ENCODE measurements at regions not wholly inside any gene's neighbourhood (a gene's known extent, or its start where the extent isn't known, plus 50 kb on each side); places are given as distances from the start of the nearest gene placed in this dataset.
A peak's percentile ranks its signal among the peaks of the same experiment; 100 is the strongest.

DNA sequence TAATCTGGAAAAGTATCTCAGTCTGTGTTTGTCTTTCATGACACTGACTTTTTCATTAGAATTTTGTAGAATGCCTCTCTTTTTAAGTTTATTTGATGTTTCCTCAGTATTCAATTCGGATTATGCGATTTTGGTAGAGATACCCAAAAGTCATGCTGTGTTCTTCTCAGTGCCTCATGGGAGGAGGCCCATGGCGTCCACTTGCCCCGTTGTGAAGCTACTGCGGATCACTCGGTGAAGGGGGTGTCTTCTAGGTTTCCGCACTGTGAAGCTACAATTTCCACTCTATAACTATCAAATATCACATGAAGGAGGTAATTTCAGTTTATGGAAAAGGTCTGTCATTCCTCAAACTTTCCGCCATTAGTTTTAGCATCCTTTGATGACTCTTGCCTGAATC is 794.0 kb downstream of the TBC1D22A start:
- DNase-seq, result no peak

DNA sequence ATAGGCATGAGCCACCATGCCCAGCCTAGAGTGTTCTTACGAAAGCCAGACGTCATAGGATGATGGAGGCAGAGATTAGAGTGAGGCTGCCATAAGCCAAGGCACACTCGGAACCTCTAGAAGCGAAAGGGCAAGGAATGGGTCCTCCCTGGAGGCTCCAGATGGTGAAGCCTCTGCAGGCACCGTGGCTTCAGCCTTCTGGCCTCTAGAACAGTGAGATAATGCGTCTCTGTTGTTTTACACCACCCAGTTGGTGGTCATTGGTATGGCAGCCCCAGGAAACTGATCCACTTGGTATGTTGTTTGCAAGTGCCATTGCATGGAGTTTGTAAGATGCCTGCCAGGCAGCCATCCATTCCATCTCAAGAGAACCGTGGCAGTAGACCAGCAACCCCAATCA is 791.0 kb downstream of the TBC1D22A start:
- no peak for DNase-seq

DNA sequence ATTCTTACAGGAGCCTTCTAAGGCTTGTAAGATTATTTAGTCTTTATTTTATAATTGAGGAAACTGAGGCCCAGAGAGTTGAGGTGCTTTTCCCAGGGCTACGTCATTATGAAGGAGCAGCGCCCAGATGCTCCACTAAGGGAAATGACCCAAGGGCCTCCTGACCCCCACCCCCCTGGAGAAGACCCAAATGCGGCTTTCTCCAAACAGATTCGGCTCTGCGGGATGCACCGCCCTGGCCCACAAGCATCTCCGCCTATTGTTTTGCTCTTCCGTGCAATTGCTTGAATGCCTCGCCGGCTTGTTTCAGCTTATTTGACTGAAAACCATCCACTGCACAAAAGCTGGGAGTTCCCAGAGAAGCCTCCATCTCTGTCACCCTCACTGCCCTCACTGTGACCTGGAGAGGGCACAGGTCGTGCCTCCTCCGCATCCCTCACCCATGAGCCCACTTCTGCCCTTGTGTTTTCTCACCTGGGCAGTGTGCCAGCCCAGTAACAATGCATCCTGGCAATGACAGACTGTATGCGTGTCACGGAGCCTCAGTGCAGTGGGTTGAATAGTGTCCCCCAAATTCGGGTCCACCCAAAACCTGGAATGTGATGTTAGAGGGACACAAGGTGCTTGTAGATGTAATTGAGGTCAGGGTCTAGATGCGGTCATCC is 790.2 kb downstream of the TBC1D22A start:
- no peak for DNase-seq

DNA sequence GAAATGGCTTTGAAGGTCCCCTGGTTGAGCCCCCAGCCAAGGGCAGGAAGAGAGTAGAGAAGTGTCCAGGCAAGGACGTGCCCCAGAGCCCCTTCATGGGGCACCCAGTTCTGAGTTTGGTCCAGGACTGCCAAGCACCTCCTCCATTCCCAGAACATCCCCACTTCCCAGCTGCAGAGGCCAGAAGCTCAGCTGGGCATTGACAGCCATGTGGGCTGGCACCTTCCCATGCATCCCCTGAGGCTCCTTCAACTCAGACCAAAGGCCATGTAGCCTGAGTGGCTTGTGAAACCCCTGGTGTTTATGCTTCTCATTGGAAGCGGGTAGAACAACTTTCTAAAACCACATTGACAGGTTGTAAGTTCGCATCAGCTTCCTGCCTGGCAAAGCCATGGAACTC is 789.6 kb downstream of the TBC1D22A start:
- DNase-seq, result no peak

DNA sequence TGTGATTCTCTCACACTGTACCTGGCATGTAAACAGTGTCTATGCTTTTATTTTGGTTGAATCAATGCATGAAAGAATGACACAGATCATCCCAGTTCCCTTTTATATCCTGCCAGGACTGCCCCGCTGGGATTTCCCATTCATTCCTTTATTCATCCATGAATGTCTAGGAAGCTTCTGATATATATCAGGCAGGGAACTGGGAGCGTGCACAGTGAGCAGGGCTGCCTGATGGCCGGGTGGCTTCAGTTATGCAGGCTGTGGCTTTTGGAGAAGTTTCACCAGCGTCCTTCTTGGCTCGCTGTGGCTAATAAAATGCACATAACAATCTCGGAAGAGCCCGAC is 789.0 kb downstream of the TBC1D22A start:
- no peak for DNase-seq

DNA sequence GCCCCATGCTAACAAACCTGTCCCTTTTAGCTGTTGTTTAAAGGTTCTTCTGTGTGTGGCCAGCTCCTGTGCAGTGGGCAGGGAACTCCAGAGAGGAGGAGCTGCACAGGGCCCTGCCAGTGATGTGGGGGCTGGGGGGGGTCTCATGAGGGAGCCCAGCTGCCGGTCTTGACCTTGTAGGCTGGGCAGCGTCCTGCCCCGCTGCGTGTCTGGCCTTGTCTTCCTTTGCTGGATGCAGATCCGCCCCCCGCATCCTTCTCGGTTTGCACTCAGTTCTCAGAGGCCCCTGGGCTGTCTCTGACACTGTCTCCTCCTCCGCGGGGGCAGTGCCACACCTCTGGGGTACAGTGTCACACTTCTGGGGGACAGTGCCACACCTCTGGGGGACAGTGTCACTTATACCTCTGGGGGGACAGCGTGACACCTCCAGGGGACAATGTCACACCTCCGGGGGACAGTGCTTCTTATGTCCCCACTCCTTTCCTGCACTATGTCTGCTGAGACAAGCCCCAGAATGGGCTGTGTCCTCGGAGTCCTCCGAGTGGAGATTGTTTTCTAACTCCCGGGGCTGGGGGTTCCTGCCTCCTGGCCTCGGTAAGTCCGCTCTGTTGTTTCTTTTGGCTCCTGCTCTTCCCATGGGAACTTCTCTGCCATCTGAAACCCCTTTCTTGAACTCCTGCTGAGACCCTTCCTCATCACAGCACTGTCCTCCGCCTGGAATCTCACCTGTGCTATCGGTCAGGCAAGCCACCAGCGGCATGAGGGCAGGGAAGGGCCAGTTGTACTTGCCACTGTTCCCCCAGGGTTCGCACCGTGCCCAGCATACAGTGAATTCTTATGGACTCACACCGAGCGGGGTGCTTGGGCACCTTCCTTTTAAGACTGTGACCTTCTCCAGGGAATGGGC is 788.3 kb downstream of the TBC1D22A start:
- no peak for DNase-seq

DNA sequence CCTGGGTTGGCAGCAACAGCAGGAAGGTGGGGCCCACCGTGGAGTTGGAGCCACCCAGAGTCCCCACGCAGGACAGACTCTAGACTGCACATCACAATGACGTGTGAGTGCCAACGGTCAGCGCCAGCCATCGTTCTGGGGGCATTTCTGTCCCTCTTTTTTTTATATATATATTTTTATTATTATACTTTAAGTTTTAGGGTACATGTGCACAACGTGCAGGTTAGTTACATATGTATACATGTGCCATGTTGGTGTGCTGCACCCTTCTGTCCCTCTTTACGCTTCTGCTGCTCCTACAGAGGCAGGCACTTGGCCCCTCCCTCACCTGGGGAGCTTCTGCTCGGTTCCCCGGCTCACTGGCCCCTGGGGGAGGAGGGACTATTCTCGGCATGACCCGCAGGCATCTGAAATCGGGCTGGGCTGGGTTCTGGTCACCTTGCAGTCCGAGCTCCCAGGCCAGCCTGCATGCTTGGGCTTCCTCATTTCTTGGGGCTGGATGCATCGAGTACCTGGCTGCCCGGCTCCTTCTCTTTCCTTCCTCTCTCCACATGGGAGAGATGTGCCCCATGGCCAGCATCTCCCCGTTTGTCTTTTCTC is 787.4 kb downstream of the TBC1D22A start:
- DNase-seq, result no peak

DNA sequence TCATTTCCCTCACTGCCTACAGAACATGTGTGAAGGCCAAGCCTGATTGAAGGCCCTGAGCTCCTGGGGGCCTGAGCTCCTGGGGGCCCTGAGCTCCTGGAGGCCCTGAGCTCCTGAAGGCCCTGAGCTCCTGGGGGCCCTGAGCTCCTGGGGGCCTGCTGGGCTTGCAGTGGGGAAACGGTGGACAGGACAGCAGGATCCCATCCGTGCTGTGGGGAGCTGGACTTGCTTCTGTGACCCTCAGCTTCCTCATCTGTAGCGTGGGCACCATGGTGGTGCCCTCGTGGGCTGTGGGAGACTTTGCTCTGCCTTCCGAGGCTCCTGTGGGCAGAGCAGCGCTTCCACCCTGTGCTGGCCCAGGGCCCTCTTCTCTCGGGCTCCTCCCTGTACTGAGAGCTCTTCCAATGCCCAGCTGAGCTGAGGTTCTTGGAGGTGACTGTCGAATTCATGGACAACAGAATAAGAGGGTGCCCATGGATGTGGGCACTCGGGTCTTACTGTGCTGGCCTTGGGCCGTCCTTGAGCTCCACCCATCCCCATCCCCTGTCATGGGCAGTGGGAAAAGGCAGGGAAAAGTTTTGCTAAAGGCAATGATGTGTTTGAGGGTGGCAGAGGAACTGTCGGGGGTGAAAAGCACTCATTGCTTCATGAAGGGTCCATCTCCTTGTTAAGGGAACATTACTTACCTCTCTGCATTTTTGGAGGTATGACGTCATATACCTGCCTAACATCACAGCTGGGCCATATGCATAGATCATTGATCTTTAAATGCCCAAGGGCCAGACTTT is 786.7 kb downstream of the TBC1D22A start:
- DNase-seq, result no peak

DNA sequence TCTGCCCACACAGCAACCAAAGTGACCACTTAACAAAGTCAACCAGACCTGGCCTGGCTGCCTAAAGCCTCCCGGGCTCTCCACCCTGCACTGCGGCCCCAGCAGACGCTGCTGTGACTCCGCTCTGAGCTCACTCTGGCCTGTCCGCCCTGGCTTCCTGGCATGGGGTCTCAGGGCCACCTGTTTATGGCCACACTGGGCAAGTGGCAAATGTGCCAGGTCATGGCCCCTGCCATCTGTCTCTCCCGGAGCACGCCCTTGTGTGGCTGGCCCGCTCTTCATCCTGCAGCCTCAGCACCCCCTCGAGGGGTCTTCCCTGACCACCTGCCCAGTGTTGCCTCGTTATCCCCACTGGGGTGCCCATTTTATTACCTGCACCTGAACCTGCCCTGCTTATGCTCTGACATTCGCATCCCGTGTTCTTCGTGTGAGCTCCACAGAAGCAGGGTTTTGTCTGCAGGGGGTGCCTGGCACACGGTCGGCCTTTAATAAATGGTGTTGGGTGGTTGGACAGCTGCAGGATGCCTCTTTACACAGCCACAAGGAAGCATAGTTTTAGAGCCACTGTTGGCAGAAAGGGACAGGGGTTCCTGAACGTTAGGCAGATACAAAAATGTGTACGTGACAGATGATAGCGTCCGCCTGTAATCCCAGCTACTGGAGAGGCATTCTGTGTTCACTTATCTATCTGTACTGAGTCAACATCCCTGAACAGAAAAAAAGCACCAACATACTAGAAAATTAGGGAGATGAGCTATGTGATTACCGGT is 785.6 kb downstream of the TBC1D22A start:
- no peak for DNase-seq

DNA sequence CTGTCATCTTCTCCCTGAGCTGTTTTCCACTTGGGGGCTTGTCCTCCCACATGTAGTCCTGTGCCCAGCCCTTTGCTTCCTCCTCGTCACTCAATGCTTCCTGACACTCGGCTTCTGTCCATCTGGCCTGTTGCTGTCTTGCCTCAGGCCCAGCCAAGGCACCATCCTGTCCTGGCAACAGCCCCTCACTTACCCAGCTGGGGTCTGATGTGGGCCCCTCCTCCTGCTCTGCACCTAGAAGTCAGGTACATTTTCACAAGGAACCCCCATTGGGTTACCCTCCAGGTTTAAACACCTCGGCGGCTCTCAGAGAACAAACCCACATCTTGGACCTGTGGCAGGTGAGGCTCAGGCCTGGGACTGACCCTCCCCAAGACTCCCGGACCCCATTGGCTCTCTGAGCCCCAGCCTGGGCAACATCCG is 784.8 kb downstream of the TBC1D22A start:
- DNase-seq, result no peak

DNA sequence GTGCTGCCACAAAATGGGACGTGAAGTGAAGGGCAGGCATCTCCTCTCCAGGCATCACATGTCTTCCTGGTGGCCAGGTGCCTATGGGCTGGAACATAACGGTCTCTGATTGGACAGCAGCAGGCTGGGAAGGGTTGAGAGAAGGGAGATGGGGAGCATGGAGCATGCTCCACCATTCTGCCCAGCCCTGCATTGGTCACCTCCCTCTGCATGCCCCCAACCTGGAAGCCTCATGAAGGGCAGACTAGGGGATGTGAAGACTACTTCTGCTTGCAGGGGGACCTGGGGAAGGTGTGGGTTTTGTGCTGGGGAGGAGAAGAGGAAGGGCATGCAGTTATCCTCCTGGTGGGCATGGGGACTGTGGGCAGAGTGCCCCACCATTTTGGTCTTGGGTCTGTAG is 782.2 kb downstream of the TBC1D22A start:
- DNase-seq, result no peak

DNA sequence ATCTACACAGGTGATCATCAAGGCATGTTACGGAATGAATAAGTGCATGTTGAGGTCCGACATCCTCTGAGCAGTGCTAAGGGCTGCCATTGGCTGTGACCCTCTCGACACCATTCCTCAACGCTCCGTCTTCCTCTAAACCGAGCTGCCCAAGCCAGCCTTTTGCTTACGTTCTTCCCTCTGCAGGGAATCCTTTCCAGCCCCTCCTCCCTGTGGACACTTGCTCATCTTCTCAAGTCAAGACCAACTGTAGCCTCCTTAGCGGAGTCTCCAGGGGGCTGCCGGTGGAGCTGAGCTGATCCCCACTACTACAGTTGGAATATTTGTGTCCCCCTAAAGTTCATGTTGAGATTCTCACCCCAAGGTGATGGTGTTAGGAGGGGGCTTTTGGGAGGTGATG is 781.0 kb downstream of the TBC1D22A start:
- DNase-seq, result no peak

DNA sequence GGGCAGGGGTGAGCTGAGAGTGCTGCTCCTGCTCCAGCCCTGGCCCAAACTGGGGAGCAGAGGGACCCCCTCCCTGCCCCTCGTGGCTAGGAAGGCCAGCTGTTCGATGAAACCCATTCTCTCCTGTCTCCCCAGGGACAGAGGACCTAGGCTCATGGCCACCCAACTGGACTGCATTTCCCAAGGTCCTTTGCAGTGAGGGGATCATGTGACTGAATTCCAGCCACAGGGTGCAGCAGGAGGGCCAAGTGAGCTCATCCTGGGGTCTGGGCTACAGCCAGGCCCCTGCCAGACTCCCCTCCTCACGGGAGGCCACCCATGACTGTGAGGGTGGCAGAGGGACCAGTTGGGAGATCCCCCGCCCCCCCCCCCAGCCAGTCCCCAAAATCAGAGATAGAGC is 777.6 kb downstream of the TBC1D22A start:
- no peak for DNase-seq

DNA sequence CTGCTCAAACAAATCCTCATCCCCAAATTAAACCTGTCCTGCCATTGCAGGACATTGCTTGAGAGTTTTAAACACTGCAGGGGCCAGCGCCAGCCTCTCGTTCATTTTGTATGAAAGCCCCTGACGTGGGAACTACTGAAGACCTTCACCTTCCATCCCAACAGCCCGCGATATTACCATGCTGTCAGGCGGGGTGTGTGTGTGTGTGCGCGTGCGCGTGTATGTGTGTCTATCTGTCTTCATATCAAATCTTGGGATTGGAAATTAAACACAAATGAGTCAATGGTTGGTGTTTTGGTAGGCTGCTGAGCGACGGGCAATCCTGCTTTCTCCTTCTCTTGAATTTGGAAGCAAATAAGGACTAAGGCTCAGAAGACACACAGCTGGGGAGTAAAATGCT is 776.9 kb downstream of the TBC1D22A start:
- no peak for DNase-seq

DNA sequence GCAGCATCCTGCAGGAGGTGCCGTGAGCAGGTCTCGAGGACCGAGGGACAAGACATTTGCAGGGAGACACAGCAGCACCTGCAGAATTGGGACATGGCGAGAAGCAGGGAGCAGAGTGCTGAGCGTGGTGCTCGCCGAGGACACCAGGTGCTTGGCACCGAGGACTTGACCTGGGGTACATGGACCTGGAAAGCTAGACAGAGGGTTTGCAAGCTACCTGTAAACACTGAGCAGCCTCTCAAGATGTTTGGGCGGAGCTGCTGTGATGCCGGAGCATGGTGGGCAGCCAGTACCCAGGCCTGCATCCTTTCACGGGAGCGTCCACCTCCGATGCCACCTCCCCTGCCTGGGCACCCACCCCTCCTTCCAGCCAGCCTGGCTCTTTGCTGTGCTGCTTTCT is 773.2 kb downstream of the TBC1D22A start:
- DNase-seq, result no peak

DNA sequence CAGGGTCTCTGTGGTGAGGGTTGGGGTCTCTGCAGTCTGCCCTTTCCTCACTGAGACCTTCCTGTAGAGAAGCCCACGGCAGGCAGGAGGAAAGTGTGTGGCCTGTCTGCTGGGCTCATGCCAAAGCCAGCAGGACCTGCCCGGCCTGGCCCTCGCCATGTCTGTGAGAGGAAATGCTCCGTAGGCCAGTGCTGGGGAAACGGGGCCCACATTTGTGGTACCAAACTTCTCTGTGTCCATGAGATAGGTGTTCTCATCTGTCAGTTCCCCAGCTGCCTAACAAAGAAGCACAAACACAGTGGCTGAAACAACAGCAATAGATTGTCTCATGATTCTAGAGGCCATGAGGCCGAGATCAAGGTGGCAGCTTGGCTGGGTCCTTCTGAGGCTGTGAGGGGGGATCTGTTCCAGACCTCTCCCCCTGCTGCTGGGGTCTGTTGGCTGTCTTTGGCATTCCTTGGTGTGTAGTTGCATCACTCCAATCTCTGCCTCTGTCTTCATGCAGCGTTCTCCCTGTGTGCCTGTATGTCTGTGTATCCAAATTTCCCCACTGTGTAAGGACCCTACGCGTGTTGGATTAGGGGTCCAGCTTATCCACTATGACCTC is 772.5 kb downstream of the TBC1D22A start:
- DNase-seq, result no peak

DNA sequence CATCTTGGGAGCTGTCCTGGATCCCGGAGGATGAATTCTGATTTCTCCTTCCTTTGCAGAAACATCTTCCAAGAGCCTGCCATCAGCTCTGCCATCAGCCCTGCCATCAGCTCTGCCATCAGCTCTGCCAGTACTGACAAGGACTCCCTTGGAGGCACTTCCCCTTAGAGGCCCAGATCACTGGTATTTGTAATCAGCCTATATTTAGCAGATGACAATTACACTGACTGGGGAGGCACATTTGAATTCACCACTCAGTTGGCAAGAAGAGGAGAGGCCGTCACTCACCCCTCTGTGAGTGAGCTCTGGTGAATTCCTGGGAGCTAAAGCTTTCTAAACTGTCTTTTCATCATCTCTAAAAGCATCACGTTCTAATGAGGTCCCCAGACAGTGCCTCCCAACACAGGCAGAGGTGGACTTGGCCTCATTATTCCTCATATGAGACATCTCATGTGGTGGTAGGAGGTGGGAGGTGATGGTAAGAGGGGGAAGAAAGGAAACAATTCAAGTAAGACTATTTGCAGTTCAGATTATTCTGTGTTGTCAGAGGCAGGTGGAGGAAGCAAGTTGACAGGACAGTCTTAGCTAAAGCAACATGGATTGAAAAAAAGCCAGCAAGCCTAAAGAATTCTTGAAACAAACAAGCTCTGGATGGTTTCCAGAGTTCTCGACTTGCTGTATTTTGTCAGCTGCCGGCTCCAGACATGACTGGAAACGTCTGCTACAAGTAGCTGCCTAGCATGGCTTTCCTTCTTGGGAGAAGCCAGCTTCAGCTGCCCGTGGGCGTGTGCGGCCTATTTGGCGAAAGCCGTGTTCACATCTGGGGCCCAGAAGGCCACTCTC is 771.7 kb downstream of the TBC1D22A start:
- DNase-seq, result no peak

DNA sequence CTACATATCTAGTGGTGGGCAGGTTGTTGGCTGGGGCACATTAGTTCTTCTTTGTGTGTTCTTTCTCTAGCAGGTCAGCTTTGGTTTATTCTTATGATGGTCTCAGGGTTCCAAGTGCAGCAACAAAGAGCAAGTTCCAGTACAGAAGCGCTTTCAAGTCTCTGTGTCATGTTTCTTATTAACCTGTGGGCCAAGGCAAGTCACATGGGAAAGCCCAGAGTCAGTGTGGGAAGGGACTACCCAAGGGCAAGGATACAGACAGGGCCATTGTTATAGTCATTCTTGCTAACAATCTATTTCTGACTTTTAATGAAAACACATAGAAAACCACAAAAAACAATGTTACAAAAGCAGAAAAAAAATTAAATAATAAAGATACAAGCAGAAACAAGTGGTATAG is 754.6 kb downstream of the TBC1D22A start:
- DNase-seq, result no peak

DNA sequence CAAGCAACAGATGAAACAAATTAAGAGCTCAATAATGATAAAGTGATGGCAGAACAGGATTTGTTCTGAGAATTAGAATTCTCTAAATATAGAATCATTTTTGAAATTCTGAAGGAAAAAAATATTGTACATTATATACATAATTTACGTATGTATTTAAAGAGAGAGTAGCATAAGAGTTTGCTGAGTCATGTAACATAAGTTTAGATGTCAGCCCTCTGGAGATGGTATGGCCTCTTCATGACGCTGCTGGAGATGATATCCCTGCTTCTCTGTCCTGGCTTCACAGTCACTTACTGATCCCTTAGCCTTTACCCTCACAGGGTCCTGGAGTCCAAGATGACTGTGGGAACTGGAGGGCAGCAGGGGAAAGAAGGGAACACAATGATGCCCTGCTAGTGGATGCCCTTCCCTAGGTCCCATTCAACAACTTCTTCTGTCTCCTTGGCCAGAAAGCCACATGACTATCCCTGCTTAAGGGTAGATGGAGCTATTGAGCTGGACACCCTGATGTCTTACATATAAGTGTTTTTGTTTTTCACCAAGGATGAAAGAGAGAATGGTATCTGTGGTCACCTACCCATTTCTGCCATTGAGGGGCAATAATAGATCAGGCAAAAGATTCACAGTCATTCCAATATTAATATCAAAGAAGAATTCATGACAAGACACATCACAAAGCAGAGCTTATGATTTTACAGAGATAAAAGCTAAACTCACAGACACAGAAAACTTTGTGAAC is 753.1 kb downstream of the TBC1D22A start:
- DNase-seq, result peak; percentile 2

DNA sequence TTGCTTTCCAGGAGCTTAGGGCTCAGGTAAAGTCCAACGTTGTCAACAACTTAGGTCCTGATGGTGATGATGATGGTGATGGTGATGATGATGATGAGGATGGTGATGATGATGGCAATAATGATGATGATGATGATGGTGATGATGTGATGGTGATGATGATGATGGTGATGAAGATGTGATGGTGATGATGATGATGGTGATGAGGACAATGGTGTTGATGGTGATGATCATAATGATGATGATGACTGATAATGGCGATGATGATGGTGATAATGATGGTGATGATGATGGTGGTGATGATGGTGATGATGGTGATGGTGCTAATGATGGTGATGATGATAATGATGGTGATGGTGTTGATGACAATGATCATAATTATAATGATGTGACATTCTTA is 750.2 kb downstream of the TBC1D22A start:
- no peak for DNase-seq
